ENCODE measurements at regions not wholly inside any gene's neighbourhood (a gene's known extent, or its start where the extent isn't known, plus 50 kb on each side); places are given as distances from the start of the nearest gene placed in this dataset.

DNA sequence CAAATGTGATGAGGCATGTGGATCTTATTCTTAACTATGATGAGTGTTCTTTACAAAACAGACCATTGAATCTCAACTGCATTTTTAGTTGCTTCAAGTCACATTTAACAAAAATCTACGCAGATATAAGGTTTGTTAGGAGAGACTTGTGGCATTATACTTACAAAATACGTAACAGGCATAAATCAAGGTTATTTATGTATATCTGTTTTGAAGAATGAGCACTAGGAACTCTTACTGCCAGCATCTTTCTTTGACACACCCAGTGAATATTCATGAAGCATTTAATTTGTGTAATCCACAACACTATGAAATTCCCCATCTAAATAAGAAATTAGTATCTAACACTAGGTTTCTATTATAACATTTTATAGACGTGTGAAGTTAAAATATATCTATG, 186.3 kb downstream of the FAT4 start:
- TF ChIP-seq, protein P1, sequence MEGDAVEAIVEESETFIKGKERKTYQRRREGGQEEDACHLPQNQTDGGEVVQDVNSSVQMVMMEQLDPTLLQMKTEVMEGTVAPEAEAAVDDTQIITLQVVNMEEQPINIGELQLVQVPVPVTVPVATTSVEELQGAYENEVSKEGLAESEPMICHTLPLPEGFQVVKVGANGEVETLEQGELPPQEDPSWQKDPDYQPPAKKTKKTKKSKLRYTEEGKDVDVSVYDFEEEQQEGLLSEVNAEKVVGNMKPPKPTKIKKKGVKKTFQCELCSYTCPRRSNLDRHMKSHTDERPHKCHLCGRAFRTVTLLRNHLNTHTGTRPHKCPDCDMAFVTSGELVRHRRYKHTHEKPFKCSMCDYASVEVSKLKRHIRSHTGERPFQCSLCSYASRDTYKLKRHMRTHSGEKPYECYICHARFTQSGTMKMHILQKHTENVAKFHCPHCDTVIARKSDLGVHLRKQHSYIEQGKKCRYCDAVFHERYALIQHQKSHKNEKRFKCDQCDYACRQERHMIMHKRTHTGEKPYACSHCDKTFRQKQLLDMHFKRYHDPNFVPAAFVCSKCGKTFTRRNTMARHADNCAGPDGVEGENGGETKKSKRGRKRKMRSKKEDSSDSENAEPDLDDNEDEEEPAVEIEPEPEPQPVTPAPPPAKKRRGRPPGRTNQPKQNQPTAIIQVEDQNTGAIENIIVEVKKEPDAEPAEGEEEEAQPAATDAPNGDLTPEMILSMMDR (IDR thresholded peaks at IDR 0.05; ENCODE audit: low read depth, low read length), result no peak
- no peak for TF ChIP-seq EZH2phosphoT487 (IDR thresholded peaks at IDR 0.05; ENCODE audit: low read depth)
